Endothelial cell (in vitro differentiated cells): ENCODE measurements at regions not wholly inside any gene's neighbourhood (a gene's known extent, or its start where the extent isn't known, plus 50 kb on each side); places are given as distances from the start of the nearest gene placed in this dataset.

ENCODE experiments used
- DNase-seq: peaks from one replicate; pipeline ENCODE4 v3.0.0; 2021; ENCODE audit warnings: low spot score
- H3K27ac Mint-ChIP-seq: one replicate; pipeline ENCODE4 v1.8.0; 2021; ENCODE audit warnings: mixed read lengths, inconsistent platforms; ENCODE audit not compliant: unreplicated experiment
- H3K27me3 Mint-ChIP-seq: one replicate; pipeline ENCODE4 v1.8.0; 2021; ENCODE audit warnings: mild to moderate bottlenecking, moderate library complexity, mixed read lengths, inconsistent platforms; ENCODE audit not compliant: unreplicated experiment
- H3K36me3 Mint-ChIP-seq: one replicate; pipeline ENCODE4 v1.8.0; 2021; ENCODE audit warnings: mild to moderate bottlenecking, low read depth, mixed read lengths, inconsistent platforms; ENCODE audit not compliant: unreplicated experiment
- H3K4me1 Mint-ChIP-seq: one replicate; pipeline ENCODE4 v1.8.0; 2021; ENCODE audit warnings: mild to moderate bottlenecking, mixed read lengths, inconsistent platforms; ENCODE audit not compliant: unreplicated experiment
- H3K4me3 Mint-ChIP-seq: one replicate; pipeline ENCODE4 v1.8.0; 2021; ENCODE audit warnings: mild to moderate bottlenecking, mixed read lengths, inconsistent platforms; ENCODE audit not compliant: unreplicated experiment
- H3K9me3 Mint-ChIP-seq: one replicate; pipeline ENCODE4 v1.8.0; 2021; ENCODE audit warnings: mixed read lengths, inconsistent platforms; ENCODE audit not compliant: unreplicated experiment
- CTCF ChIP-seq: fragments of 200-600 bp; sonication (generic); IDR thresholded peaks from one replicate; pipeline ENCODE4 v1.5.0; 2021; ENCODE audit warnings: antibody characterized with exemption; ENCODE audit not compliant: unreplicated experiment

- H3K27ac Mint-ChIP-seq = no peak overlapping the region
- no peaks in the 10 kb centered on the region for H3K4me1 Mint-ChIP-seq
- no peaks in the 10 kb centered on the region for H3K9me3 Mint-ChIP-seq
- no peak overlapping the region for H3K4me3 Mint-ChIP-seq
- no peaks in the 10 kb centered on the region for H3K36me3 Mint-ChIP-seq
- no peaks in the 10 kb centered on the region for H3K27me3 Mint-ChIP-seq
- TF ChIP-seq CTCF = no peak
- no peak for DNase-seq
Measured at GRCh38 chr16:5665834-5666233, 568.2 kb upstream of the EEF2KMT start.

GRCh38 chr16:5653789-5654188, 556.2 kb upstream of the EEF2KMT start:
- H3K4me1 Mint-ChIP-seq = no peaks in the 10 kb centered on the region
- no peak overlapping the region for H3K27ac Mint-ChIP-seq
- no peaks in the 10 kb centered on the region for H3K36me3 Mint-ChIP-seq
- TF ChIP-seq CTCF = no peak
- H3K4me3 Mint-ChIP-seq = no peak overlapping the region
- DNase-seq = no peak
- H3K27me3 Mint-ChIP-seq = no peaks in the 10 kb centered on the region
- H3K9me3 Mint-ChIP-seq = no peaks in the 10 kb centered on the region

GRCh38 chr16:5653041-5653440, 555.4 kb upstream of the EEF2KMT start:
- DNase-seq = no peak
- Mint-ChIP-seq H3K4me1 (no peaks in the 10 kb centered on the region), H3K9me3 (no peaks in the 10 kb centered on the region), H3K27me3 (no peaks in the 10 kb centered on the region), H3K27ac (no peak overlapping the region), H3K36me3 (no peaks in the 10 kb centered on the region), H3K4me3 (no peak overlapping the region)
- no peak for TF ChIP-seq CTCF

- no peaks in the 10 kb centered on the region for H3K4me1 Mint-ChIP-seq
- no peaks in the 10 kb centered on the region for H3K27me3 Mint-ChIP-seq
- no peak overlapping the region for H3K4me3 Mint-ChIP-seq
- no peak for TF ChIP-seq CTCF
- DNase-seq = no peak
- no peaks in the 10 kb centered on the region for H3K9me3 Mint-ChIP-seq
- H3K36me3 Mint-ChIP-seq = no peaks in the 10 kb centered on the region
- H3K27ac Mint-ChIP-seq = no peak overlapping the region
Measured at GRCh38 chr16:5649762-5650743, 552.5 kb upstream of the EEF2KMT start.

GRCh38 chr16:5647051-5647450, 549.5 kb upstream of the EEF2KMT start:
- Mint-ChIP-seq H3K4me1 (no peaks in the 10 kb centered on the region), H3K27me3 (peaks cover 2% of the 10 kb centered on the region), H3K36me3 (no peaks in the 10 kb centered on the region), H3K4me3 (no peak overlapping the region), H3K27ac (no peak overlapping the region), H3K9me3 (no peaks in the 10 kb centered on the region)
- no peak for DNase-seq
- TF ChIP-seq CTCF = no peak
